NCI-H187 treated with DMSO at 0.1 percent for 48 hours (cell line): ENCODE measurements at regions not wholly inside any gene's neighbourhood (a gene's known extent, or its start where the extent isn't known, plus 50 kb on each side); places are given as distances from the start of the nearest gene placed in this dataset.

Source experiments
- DNase-seq: peaks from one replicate; lab custom pipeline; 2025; lab: John Stamatoyannopoulos, UW

DNA sequence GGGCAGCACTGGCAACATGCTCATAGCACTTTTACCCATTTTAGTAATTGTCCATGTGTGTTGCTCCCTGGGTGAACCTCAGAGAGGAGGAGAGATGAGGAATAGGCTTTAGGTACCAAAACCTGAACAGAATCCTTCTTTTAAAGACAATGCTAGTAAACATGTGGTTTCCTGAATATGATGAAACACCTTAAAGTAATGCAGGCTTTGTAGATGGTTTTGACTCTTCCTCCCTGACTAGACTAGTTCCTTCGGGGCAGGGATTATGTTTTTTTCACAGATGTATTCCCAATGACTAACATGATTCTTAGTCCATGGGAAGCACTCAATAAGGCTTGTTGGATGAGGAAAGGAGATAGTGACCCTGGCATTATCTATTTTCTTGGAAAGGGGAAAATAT lies 367.6 kb upstream of the JAG1 start:
- DNase-seq, result no peak

GRCh38 chr20:11043001-11043400 lies 369.2 kb upstream of the JAG1 start:
- DNase-seq, result no peak

GRCh38 chr20:11044561-11044960 lies 370.8 kb upstream of the JAG1 start:
- DNase-seq, result no peak

- DNase-seq, result no peak
These were observed 371.8 kb upstream of the JAG1 start for GRCh38 chr20:11045412-11046175.

GRCh38 chr20:11047559-11047958 lies 373.8 kb upstream of the JAG1 start:
- DNase-seq, result no peak

DNA sequence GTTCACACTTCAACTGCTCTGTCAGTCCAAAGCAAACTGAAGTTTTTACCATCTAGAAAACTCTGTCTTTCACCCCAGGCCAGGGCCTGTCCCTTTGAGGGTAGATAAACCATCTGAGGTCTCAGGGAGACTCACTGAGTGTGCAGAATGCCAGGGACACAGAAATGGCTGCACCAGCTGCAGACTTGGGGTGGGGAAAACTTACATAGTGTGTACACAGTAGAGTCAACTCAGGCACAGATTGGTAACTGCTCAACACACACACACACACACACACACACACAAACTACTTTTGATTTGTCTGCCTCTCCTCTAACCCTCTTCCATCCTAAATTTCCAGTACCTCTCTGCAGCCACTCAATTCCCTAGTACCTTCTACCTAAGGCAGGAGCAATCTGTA lies 374.9 kb upstream of the JAG1 start:
- no peak for DNase-seq

DNA sequence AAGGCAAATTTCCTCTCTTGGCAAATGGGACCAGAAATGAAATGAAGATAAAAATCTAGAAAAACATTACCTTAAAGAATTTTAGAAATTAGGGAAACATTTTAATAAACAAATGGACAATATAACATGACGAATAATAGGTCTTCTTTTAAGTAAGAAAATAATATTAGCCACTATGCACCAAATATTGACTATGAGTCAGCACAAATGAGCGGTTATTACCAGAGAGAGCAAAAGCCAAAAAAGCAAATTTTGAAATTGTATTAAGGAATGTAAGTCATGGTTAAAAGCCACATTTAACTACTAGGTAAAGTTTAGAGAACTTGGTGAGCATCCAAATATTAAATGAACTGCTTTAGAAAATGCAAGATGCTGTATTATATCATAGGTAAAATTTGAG lies 376.6 kb upstream of the JAG1 start:
- DNase-seq, result no peak

- no peak for DNase-seq
These were observed 377.3 kb upstream of the JAG1 start for GRCh38 chr20:11051136-11051535.

DNA sequence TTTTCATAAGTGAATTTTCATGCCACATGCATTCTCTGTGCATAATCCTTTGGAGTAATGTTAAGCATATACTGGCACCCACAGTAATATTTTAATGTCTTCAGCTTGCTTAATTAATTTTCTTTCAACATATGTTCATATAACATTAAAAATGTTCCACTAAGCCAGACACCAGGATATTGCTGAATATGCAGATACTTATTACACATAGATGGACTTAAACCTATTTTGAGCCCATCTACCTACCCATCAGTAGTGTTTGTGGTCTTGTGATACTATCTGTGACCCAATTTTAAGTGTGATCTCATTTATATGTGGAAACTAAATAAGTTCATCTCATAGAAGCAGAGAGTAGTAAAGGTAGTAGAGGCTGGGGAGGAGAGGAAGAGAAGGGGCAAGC lies 379.5 kb upstream of the JAG1 start:
- no peak for DNase-seq

DNA sequence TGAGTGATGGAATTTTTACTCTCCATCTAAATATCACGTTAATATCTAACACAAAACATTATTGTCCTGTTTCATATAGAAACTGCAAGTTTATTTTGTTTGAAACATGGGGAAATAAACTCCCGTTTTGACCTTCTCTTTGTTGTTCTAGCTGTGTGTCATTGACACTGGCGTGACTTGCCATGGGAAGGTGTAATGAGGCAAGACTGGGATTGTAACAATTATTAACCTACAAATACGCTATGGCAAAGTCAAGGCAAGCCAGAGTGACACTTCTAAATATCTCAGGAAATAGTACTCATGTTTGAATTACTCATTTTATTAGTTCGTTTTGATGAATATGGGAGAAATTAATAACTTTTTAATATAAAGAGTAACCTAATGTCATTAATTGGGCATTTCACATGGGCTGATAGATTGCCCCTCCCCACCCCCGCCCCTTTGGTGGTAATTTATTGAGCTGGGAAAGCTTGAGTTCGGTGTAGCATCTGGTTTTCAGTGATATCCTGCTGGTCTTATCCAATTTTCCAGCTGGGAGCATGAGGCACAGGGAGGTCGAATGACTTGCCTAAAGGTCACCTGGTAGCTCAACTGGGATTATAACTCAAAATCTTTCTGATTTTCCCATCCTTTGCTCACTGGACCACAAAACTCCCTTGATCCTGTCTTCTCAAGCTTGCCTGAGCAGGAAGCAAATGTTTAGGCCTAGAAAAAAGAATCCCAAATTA lies 380.6 kb upstream of the JAG1 start:
- no peak for DNase-seq

DNA sequence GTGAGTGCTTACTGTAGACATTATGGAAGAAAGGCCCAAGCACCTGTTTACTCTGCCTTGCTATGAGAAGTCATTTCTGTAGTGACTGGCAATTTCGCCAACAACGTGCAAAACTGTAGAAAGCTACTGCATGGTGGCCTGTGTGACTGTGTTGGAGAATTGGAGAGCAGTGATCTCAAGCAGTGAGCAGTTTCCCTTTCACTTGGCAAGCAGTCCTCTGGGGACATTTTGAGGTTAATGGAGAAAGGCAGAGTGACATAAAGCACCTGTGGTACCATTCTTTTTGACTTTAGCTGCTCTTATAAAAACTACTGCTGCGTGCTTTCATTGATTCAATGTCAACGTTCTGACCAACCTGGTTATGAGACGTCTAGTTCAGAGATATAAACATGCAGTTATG lies 382.6 kb upstream of the JAG1 start:
- DNase-seq, result no peak

- DNase-seq, result no peak
These were observed 383.8 kb upstream of the JAG1 start for GRCh38 chr20:11057624-11058023.

- no peak for DNase-seq
These were observed 385.9 kb upstream of the JAG1 start for GRCh38 chr20:11059659-11060058.

DNA sequence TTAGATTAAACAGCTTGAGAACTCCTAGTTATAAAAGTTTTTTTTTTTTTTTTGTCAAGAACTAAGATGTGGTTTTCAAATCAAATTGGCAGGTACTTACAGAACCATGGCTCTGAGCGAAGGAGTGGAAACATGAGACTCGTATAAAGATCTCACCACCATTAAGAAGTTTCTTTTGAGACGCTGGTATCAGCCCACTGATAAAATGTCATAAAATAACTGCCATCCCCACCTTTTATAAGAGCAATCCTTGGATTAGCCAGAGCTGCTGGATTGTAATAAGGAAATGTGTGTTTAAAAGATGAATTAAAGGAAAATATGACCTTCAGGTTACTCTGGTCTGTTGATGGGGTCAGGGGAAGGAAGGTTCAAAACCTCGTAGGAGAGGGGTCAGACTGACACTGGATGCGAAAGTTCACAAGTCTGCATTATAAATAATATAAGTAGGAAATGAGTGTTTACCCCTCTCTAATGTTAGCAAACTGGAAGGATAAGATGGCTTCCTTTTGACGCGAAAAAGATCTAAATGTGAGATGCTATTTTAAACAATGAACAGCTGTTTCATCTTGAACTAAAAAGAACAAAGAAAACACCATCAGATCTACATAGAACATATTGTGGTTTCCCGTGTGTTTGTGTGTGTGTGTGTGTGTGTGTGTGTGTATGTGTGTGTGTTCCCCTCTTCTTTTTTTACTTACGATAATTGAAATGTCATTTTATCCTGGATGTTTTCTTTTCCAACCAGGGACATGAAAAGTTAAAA lies 386.8 kb upstream of the JAG1 start:
- no peak for DNase-seq

- DNase-seq, result no peak
These were observed 389.6 kb upstream of the JAG1 start for GRCh38 chr20:11063444-11063843.

DNA sequence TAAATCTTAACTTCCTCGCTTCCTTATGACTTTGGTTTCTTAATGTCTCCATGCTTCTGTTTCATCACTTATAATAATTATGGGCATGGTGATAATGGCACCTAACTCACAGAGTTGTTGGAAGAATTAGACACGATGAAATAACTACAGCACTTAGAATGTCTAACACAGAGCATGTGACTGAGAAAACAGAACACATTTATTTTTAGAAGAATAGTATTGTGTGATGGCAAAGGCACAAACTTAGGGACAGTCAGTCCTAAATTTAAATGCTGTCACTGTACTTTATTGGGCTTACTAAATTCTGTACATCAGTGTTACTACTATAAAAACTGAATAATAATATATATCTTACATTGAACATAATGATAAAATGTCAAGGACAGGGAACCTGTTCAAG lies 391.1 kb upstream of the JAG1 start:
- no peak for DNase-seq

- DNase-seq, result no peak
These were observed 393.6 kb upstream of the JAG1 start for GRCh38 chr20:11067359-11067758.

DNA sequence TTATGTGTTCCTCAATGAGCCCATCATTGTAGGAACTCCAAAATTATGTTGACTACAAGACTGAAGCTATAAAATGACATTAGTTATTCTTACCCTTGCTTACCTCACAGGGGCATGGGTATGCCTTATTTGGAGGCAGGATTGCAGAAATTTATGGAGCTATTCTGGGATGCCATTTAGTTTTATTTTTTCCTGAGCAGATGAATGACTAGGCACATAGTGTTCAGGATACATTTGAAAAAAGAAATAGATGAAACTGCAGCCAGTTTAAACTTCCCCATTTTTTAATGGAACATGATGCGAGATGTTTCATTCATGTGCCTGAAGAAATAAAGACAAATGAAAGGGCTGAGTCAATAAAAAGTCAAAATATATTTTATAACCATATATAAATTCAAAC lies 399.2 kb upstream of the JAG1 start:
- no peak for DNase-seq

DNA sequence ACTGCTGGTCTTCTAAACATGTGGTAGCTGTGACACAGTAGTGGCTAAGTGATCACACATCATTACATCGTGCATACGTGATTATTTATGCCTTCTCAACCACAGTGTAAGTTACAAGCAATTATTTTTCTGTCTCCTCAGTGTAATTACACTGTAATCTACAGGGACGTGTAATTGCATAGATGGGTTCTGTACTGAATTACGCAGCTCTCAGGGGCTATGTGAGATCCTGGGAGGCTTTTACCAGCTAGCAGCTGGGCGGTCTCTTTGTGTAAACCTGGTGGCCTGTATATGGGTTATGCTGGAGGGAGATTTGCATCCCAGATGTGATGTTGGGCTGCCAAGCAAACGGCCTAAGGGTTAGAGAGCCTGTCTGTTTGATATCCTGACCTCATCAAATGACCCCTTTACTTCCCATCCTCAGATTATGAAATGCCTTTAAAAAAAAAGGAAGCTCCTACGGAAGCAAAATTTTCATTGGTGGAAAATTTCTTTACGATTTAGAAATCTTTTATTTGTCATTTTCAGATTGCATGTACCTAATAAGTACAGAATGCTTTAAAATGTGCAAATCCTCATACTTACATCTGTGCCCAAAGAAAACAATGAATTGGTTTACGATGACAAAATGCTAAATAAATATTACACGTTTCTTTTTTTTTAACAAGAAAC lies 402.8 kb upstream of the JAG1 start:
- DNase-seq, result no peak

DNA sequence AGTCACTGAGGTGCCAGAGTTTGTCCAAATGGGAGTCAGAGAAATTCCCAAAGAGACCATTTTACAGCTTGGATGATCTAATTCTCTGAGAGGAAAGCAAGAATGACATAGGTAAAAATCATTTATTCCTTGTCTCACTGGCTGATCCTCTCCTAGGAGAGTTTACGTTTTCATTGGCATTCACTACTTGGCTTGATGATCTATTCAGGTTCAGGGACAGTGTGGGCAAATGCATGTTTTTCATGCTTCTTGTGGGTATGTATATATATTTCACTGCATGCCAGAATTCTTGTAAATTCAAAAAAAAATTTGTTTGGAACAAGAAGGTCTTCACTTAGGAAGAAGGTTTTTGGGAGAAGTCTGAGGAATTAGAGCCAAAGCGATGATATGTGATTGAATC lies 403.4 kb upstream of the JAG1 start:
- no peak for DNase-seq

GRCh38 chr20:11080010-11080409 lies 406.2 kb upstream of the JAG1 start:
- no peak for DNase-seq

DNA sequence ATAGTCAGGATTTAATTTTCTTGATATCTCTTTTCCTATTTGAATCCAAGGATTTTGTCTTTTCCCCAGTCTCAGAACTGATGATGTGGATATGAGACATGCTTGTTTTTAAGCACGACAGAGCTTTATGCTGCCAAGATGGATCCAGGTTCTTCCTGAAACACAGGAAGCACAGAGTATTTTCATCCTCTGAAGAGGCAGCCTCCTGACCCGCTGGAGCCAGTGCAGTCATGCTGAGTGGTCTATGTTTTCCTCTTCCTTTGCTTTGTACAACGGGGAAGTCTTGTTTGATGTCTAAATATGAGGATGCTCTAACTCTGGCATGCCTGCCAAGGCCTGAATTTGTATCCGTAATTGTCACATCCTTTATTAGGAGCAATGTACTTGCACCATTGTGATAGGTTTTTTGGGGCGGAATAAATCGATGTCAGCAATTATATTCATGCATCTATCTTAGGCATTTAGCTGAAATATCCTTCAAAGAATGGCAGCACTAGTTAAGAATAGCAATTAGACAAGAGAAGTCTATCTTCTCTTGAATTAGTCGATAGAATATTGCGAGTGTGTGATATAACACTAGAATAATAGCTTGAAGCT lies 407.1 kb upstream of the JAG1 start:
- DNase-seq, result no peak
